Transverse colon (tissue), 4 donors: ENCODE measurements at regions not wholly inside any gene's neighbourhood (a gene's known extent, or its start where the extent isn't known, plus 50 kb on each side); places are given as distances from the start of the nearest gene placed in this dataset.

Experiments used
- CTCF ChIP-seq, 5 experiments: fragments of 200-600 bp in 3 of 5; fragments of 450-650 bp in 2 of 5; sonication (generic) in 3 of 5; IDR thresholded peaks; 1 replicate in 2 of 5; 2 replicates in 3 of 5; pipeline ENCODE4 v1.5.1; 2016 to 2017; ENCODE audit warnings: antibody characterized with exemption in 5 of 5, inconsistent platforms in 3 of 5, mild to moderate bottlenecking in 2 of 5, moderate library complexity in 1 of 5
- EP300 ChIP-seq: sonication (generic); formaldehyde crosslinking; IDR thresholded peaks from one replicate; pipeline ENCODE4 v1.6.1; 2017; ENCODE audit warnings: antibody characterized with exemption, low read depth
- POLR2A ChIP-seq: fragments of 450-650 bp; IDR thresholded peaks from one replicate; pipeline ENCODE4 v1.6.1; 2016; ENCODE audit warnings: antibody characterized with exemption, mild to moderate bottlenecking, moderate library complexity
- POLR2AphosphoS5 ChIP-seq, 3 donors: sonication (generic); formaldehyde crosslinking; IDR thresholded peaks; one replicate each; pipeline ENCODE4 v1.6.1; 2016; ENCODE audit warnings: antibody characterized with exemption in 3 of 3

- TF ChIP-seq POLR2A (no peak), CTCF (IDR thresholded peaks at IDR 0.05) (no peak), EP300 (no peak), POLR2AphosphoS5 (IDR thresholded peaks at IDR 0.05) (no peak)
Observed at GRCh38 chr20:21981597-21982344, 276.3 kb downstream of the PAX1 start.
